Duodenal mucosa (tissue), 2 donors: ENCODE measurements at regions not wholly inside any gene's neighbourhood (a gene's known extent, or its start where the extent isn't known, plus 50 kb on each side); places are given as distances from the start of the nearest gene placed in this dataset.

ENCODE experiments used
- H3K27ac ChIP-seq: one replicate; pipeline ENCODE4 v1.7.0; 2013; ENCODE audit warnings: low read depth, low read length
- H3K27me3 ChIP-seq, 2 donors: one replicate each; pipeline ENCODE4 v1.7.0; 2013; ENCODE audit warnings: low read length in 2 of 2, control low read depth in 1 of 2; ENCODE audit not compliant: insufficient read depth in 2 of 2, control insufficient read depth in 1 of 2
- H3K36me3 ChIP-seq, 2 donors: one replicate each; pipeline ENCODE4 v1.7.0; 2013; ENCODE audit warnings: low read length in 2 of 2, control low read depth in 1 of 2; ENCODE audit not compliant: insufficient read depth in 2 of 2, control insufficient read depth in 1 of 2
- H3K4me1 ChIP-seq, 2 donors: one replicate each; pipeline ENCODE4 v1.7.0; 2013; ENCODE audit warnings: low read length in 2 of 2, control low read depth in 1 of 2; ENCODE audit not compliant: insufficient read depth in 2 of 2, control insufficient read depth in 1 of 2
- H3K4me3 ChIP-seq, 2 donors: one replicate each; pipeline ENCODE4 v1.7.0; 2013; ENCODE audit warnings: low read length in 2 of 2, low read depth in 1 of 2
- H3K9ac ChIP-seq, 2 donors: one replicate each; pipeline ENCODE4 v1.7.0; 2013; ENCODE audit warnings: low read length in 2 of 2, low read depth in 1 of 2
- H3K9me3 ChIP-seq, 2 donors: one replicate each; pipeline ENCODE4 v1.7.0; 2013; ENCODE audit warnings: low read length in 2 of 2, control low read depth in 1 of 2; ENCODE audit not compliant: control insufficient read depth in 1 of 2

- Histone ChIP-seq H3K36me3 (no peaks in the 10 kb centered on the region), H3K9ac (no peak overlapping the region), H3K27me3 (no peaks in the 10 kb centered on the region), H3K4me1 (peaks cover 0 to 6% of the 10 kb centered on the region in 2 donors), H3K4me3 (no peak overlapping the region), H3K9me3 (no peaks in the 10 kb centered on the region), H3K27ac (no peak overlapping the region)
Observed at GRCh38 chr1:50261951-50262350, 153.2 kb downstream of the ELAVL4 start.

GRCh38 chr1:50257940-50258685 lies 149.4 kb downstream of the ELAVL4 start:
- H3K27ac ChIP-seq, result no peak overlapping the region
- H3K9me3 ChIP-seq, result no peaks in the 10 kb centered on the region
- no peaks in the 10 kb centered on the region for H3K4me1 ChIP-seq
- H3K27me3 ChIP-seq, result no peaks in the 10 kb centered on the region
- H3K9ac ChIP-seq, result no peak overlapping the region
- no peak overlapping the region for H3K4me3 ChIP-seq
- H3K36me3 ChIP-seq, result no peaks in the 10 kb centered on the region

- H3K9me3 ChIP-seq, result no peaks in the 10 kb centered on the region
- no peak overlapping the region for H3K9ac ChIP-seq
- H3K4me3 ChIP-seq, result no peak overlapping the region
- H3K4me1 ChIP-seq, result no peaks in the 10 kb centered on the region
- no peaks in the 10 kb centered on the region for H3K36me3 ChIP-seq
- H3K27me3 ChIP-seq, result no peaks in the 10 kb centered on the region
- no peak overlapping the region for H3K27ac ChIP-seq
Observed at GRCh38 chr1:50257029-50257428, 148.3 kb downstream of the ELAVL4 start.
